ENCODE measurements at regions not wholly inside any gene's neighbourhood (a gene's known extent, or its start where the extent isn't known, plus 50 kb on each side); places are given as distances from the start of the nearest gene placed in this dataset.

DNA sequence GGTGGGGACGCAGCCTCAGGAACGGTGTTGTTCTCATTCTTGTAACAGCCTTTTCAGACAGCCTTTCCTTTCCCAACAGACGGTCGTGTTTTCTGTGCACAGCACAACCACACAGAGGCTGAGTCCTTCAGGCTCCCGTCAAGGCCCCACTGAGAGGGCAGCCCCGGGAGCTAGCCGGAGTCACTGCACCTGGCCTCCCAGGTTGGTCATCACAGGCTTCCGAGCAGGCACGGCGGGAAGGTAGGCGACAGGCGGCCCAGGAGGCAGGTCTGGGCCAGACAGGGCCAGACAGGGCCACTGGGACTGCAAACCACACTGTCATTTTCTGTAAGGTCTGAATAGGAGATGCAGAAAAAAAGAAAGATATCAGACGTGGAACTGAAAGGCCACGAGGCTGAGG, 570.8 kb downstream of the GALR1 start:
- no peak overlapping the region for H3K27ac ChIP-seq (ENCODE audit: low read depth, low read length)
- no peaks in the 10 kb centered on the region for H3K9me3 ChIP-seq (ENCODE audit: control insufficient read depth in 3 of 3, low read length in 3 of 3)
- no peak overlapping the region for H3K9ac ChIP-seq (ENCODE audit: low read depth in 1 of 3, low read length in 3 of 3)
- H3K4me3 ChIP-seq (ENCODE audit: low read length in 3 of 3): no peak overlapping the region
- H3K27me3 ChIP-seq (ENCODE audit: control insufficient read depth in 3 of 3, insufficient read depth in 3 of 3, low read length in 3 of 3): no peaks in the 10 kb centered on the region
- no peaks in the 10 kb centered on the region for H3K36me3 ChIP-seq (ENCODE audit: control insufficient read depth in 3 of 3, insufficient read depth in 3 of 3, low read length in 3 of 3)
- no peaks in the 10 kb centered on the region for H3K4me1 ChIP-seq (ENCODE audit: control insufficient read depth in 3 of 3, insufficient read depth in 3 of 3, low read length in 3 of 3)

DNA sequence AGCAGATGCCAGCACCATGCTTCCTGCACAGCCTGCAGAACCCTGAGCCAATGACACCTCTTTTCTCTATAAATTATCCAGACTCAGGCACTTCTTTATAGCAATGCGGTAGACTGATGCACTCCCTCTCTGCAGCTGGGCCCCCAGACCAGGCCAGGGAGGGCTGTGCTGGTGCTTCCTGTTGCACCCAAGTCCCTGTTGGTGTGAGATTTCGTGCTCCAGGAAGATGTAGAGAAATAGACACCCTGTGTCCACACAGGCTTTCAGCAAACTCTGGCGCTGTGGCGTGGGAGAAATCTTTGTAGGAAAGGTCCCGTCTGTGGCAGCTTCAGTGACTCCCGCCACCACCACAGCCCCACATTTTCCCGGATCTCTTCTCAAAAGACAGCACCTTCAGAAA, 572.2 kb downstream of the GALR1 start:
- Histone ChIP-seq H3K27me3 (ENCODE audit: control insufficient read depth in 3 of 3, insufficient read depth in 3 of 3, low read length in 3 of 3) (no peaks in the 10 kb centered on the region), H3K4me3 (ENCODE audit: low read length in 3 of 3) (no peak overlapping the region), H3K4me1 (ENCODE audit: control insufficient read depth in 3 of 3, insufficient read depth in 3 of 3, low read length in 3 of 3) (no peaks in the 10 kb centered on the region), H3K9me3 (ENCODE audit: control insufficient read depth in 3 of 3, low read length in 3 of 3) (peaks cover 0 to 2% (median 0%) of the 10 kb centered on the region in 3 donors), H3K9ac (ENCODE audit: low read depth in 1 of 3, low read length in 3 of 3) (no peak overlapping the region), H3K27ac (ENCODE audit: low read depth, low read length) (no peak overlapping the region), H3K36me3 (ENCODE audit: control insufficient read depth in 3 of 3, insufficient read depth in 3 of 3, low read length in 3 of 3) (no peaks in the 10 kb centered on the region)

DNA sequence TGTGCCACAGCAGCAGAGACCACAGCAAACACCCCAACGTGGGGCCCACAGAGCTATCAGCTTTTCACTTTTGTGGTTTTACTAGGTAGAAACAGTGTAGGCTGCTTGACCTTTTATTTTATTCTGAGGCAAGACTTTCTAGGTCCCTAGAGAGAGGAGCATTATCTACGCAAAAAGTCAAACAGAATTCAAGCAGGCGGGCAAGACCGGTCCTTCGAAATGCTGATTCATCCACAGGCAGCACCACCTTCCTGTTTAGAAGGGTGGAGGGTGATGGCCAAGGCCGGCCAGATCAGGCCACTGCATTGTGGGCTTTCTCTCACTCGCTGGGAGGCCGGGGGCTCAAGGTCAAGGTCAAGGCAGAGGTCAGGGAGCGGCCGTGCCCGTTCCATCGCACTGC, 573.0 kb downstream of the GALR1 start:
- H3K4me1 ChIP-seq (ENCODE audit: control insufficient read depth in 3 of 3, insufficient read depth in 3 of 3, low read length in 3 of 3): no peaks in the 10 kb centered on the region
- no peaks in the 10 kb centered on the region for H3K36me3 ChIP-seq (ENCODE audit: control insufficient read depth in 3 of 3, insufficient read depth in 3 of 3, low read length in 3 of 3)
- no peak overlapping the region for H3K9ac ChIP-seq (ENCODE audit: low read depth in 1 of 3, low read length in 3 of 3)
- H3K27ac ChIP-seq (ENCODE audit: low read depth, low read length): no peak overlapping the region
- H3K9me3 ChIP-seq (ENCODE audit: control insufficient read depth in 3 of 3, low read length in 3 of 3): peaks cover 0 to 2% (median 0%) of the 10 kb centered on the region in 3 donors
- H3K27me3 ChIP-seq (ENCODE audit: control insufficient read depth in 3 of 3, insufficient read depth in 3 of 3, low read length in 3 of 3): no peaks in the 10 kb centered on the region
- H3K4me3 ChIP-seq (ENCODE audit: low read length in 3 of 3): no peak overlapping the region

DNA sequence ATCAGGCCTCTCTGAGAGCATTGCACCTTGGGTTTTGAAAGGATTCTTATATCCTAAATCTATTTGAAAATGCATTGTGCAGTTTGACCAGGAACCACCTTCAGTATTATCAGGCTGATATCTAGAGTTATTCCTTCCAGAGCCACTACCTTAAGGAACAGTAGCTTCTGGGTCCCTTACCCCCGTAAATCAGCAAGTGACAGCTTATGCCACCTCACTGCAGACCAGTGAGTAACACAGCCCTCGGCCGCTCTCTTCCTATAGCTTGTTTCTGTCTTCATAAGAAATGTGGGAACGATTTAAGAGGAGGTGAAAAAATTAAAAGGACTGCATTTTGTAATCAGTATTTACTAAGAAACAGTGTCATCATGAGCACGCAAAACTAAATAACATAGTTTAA, 584.2 kb downstream of the GALR1 start:
- no peaks in the 10 kb centered on the region for H3K9me3 ChIP-seq (ENCODE audit: control insufficient read depth in 3 of 3, low read length in 3 of 3)
- no peak overlapping the region for H3K27ac ChIP-seq (ENCODE audit: low read depth, low read length)
- H3K4me3 ChIP-seq (ENCODE audit: low read length in 3 of 3): no peak overlapping the region
- no peak overlapping the region for H3K9ac ChIP-seq (ENCODE audit: low read depth in 1 of 3, low read length in 3 of 3)
- no peaks in the 10 kb centered on the region for H3K27me3 ChIP-seq (ENCODE audit: control insufficient read depth in 3 of 3, insufficient read depth in 3 of 3, low read length in 3 of 3)
- H3K36me3 ChIP-seq (ENCODE audit: control insufficient read depth in 3 of 3, insufficient read depth in 3 of 3, low read length in 3 of 3): no peaks in the 10 kb centered on the region
- no peaks in the 10 kb centered on the region for H3K4me1 ChIP-seq (ENCODE audit: control insufficient read depth in 3 of 3, insufficient read depth in 3 of 3, low read length in 3 of 3)

DNA sequence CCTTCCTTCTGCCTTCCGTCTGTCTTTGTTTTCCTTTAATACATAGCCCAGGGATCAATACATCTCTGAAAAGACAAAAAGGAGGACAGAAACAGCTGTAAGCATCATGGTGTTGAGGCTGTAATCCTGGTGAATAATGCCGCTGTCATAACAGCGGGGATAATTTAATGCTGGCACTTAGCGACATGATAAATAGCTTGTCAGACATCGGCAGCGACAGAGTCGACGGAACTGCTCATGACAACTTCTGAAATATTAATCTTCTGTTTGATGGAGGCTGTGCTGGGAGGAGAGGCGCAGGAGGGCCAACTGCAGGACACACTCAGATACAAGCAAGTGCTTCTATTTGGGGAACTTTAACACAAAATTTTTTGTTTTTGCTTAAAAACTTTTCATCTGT, 602.2 kb downstream of the GALR1 start:
- Histone ChIP-seq H3K27me3 (ENCODE audit: control insufficient read depth in 3 of 3, insufficient read depth in 3 of 3, low read length in 3 of 3) (no peaks in the 10 kb centered on the region), H3K9ac (ENCODE audit: low read depth in 1 of 3, low read length in 3 of 3) (no peak overlapping the region), H3K4me1 (ENCODE audit: control insufficient read depth in 3 of 3, insufficient read depth in 3 of 3, low read length in 3 of 3) (no peaks in the 10 kb centered on the region), H3K36me3 (ENCODE audit: control insufficient read depth in 3 of 3, insufficient read depth in 3 of 3, low read length in 3 of 3) (no peaks in the 10 kb centered on the region), H3K9me3 (ENCODE audit: control insufficient read depth in 3 of 3, low read length in 3 of 3) (no peaks in the 10 kb centered on the region), H3K4me3 (ENCODE audit: low read length in 3 of 3) (no peak overlapping the region), H3K27ac (ENCODE audit: low read depth, low read length) (no peak overlapping the region)

DNA sequence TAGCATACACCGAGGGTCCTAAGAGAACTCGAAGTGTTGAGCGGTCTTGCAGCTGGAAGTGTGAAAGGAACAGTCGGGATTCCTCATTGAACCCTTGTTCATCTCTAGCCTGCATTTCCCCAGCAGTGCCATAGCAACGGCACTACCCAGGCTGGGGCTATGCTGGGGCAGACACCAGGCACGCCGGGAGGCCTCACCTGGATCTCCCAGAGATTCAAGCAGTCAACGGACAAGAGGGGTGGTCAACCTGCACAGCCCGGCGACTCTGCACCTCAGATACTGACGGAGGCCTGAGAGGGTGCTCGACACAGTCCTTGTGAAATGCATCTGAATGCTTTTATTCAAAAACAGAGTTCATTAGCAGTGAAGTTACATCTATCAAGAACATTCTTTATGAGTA, 604.2 kb downstream of the GALR1 start:
- Histone ChIP-seq H3K4me3 (ENCODE audit: low read length in 3 of 3) (no peak overlapping the region), H3K9me3 (ENCODE audit: control insufficient read depth in 3 of 3, low read length in 3 of 3) (no peaks in the 10 kb centered on the region), H3K27ac (ENCODE audit: low read depth, low read length) (no peak overlapping the region), H3K9ac (ENCODE audit: low read depth in 1 of 3, low read length in 3 of 3) (no peak overlapping the region), H3K36me3 (ENCODE audit: control insufficient read depth in 3 of 3, insufficient read depth in 3 of 3, low read length in 3 of 3) (no peaks in the 10 kb centered on the region), H3K27me3 (ENCODE audit: control insufficient read depth in 3 of 3, insufficient read depth in 3 of 3, low read length in 3 of 3) (peaks cover 0 to 7% (median 0%) of the 10 kb centered on the region in 3 donors), H3K4me1 (ENCODE audit: control insufficient read depth in 3 of 3, insufficient read depth in 3 of 3, low read length in 3 of 3) (no peaks in the 10 kb centered on the region)

DNA sequence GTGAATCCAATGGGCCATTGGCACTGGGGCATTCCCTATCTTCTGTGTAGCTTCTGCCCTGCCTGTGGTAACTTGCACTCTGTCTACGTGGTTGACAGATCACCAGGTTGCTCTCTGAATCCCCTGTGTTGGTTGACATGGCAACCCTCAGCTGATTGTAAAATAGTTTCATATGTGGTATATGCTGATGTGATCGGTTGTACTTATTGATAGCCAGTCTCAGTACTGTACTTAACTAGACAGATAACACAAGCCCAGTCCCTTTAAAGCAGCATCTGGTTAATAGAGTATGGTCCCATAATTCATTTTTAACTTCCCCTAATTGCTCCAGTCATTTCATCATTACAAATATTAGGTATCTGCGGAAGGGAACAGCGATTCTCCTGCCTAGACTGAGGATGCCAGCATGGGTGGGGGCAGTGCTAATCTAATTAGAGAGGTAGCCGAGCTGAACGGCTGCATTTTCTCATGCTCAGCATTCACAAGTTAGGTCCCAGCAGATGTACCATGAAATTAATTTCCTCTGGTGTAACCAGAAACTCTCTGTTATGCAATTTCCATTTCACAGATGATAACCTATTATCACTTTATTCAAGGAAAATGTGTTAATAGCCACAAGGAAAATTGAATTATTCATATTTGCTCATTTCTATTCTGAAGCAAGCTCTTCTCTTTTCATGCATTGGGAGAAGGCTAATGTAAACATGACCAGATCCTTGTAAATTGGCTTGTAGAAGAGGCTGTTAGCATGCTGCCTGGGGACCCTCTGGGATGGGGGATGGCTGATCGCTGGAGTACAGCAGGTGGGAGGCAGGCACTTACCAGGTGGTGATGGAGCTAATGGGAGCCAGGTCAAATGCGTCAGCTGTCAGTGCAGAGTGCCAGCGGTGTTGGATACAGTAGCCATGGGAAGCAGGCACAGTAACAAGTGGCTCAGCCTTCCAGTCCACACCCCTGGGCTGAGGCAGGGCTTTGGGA, 608.3 kb downstream of the GALR1 start:
- Histone ChIP-seq H3K9ac (ENCODE audit: low read depth in 1 of 3, low read length in 3 of 3) (no peak overlapping the region), H3K4me3 (ENCODE audit: low read length in 3 of 3) (no peak overlapping the region), H3K4me1 (ENCODE audit: control insufficient read depth in 3 of 3, insufficient read depth in 3 of 3, low read length in 3 of 3) (no peaks in the 10 kb centered on the region), H3K27ac (ENCODE audit: low read depth, low read length) (no peak overlapping the region), H3K36me3 (ENCODE audit: control insufficient read depth in 3 of 3, insufficient read depth in 3 of 3, low read length in 3 of 3) (no peaks in the 10 kb centered on the region), H3K27me3 (ENCODE audit: control insufficient read depth in 3 of 3, insufficient read depth in 3 of 3, low read length in 3 of 3) (peaks cover 0 to 13% (median 0%) of the 10 kb centered on the region in 3 donors), H3K9me3 (ENCODE audit: control insufficient read depth in 3 of 3, low read length in 3 of 3) (no peaks in the 10 kb centered on the region)

DNA sequence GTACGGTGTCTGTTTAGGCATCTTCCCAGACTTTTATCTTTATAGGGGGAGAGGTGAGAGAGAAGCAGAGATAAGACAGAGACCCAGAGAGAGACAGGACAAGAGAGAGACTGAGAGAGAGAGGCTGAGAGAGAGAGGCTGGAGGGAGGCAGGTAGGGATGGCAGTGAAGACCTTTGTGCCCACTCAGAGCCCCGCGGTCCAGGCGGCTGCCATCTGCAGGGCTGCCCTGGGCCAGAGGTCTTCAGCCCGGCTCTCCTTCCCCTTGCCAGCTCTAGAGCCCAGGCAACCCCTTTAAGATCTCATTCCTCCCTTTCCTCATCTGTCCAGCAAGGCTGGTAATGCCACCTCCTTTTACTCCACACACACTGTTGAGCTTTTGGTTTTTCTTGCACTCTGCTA, 610.0 kb downstream of the GALR1 start:
- no peaks in the 10 kb centered on the region for H3K9me3 ChIP-seq (ENCODE audit: control insufficient read depth in 3 of 3, low read length in 3 of 3)

DNA sequence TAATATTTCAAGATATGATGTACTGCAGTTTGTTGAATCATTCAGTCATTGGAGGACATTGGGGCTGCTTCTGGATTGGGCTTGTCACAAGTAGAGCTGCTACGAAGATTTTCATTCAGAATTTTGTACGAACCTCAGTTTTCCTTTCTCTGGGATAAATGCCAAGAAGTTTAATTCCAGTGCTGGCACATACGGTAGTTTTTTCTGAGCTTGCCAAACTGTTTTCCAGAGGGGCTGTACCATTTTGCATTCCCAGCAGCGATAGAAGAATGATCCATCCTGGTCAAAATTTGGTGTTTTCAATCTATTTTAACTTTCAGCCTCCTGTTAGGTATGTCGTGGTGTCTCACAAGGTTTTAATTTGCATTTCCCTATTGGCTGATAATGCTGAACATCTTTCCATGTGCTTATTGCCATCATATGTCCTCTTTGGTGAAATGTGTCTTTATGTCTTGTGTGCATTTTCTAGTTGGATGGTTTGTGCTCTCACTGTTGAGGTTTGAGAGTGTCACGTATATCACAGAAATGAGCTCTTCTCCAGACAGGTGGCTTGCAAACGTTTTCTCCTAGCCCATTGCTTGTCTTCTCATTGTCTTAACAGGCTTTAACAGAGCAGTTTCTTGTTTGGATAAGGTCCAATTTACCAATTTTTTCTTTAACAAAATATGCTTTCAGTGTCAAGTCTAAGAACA, 612.6 kb downstream of the GALR1 start:
- Histone ChIP-seq H3K4me1 (ENCODE audit: control insufficient read depth in 3 of 3, insufficient read depth in 3 of 3, low read length in 3 of 3) (no peaks in the 10 kb centered on the region), H3K4me3 (ENCODE audit: low read length in 3 of 3) (no peak overlapping the region), H3K27me3 (ENCODE audit: control insufficient read depth in 3 of 3, insufficient read depth in 3 of 3, low read length in 3 of 3) (peaks cover 0 to 18% (median 0%) of the 10 kb centered on the region in 3 donors), H3K36me3 (ENCODE audit: control insufficient read depth in 3 of 3, insufficient read depth in 3 of 3, low read length in 3 of 3) (no peaks in the 10 kb centered on the region), H3K9ac (ENCODE audit: low read depth in 1 of 3, low read length in 3 of 3) (no peak overlapping the region), H3K27ac (ENCODE audit: low read depth, low read length) (no peak overlapping the region), H3K9me3 (ENCODE audit: control insufficient read depth in 3 of 3, low read length in 3 of 3) (no peaks in the 10 kb centered on the region)

More for the DNA sequence above, 610.0 kb downstream of the GALR1 start:
- no peaks in the 10 kb centered on the region for H3K4me1 ChIP-seq (ENCODE audit: control insufficient read depth in 3 of 3, insufficient read depth in 3 of 3, low read length in 3 of 3)
- H3K4me3 ChIP-seq (ENCODE audit: low read length in 3 of 3): no peak overlapping the region
- no peaks in the 10 kb centered on the region for H3K36me3 ChIP-seq (ENCODE audit: control insufficient read depth in 3 of 3, insufficient read depth in 3 of 3, low read length in 3 of 3)
- no peak overlapping the region for H3K27ac ChIP-seq (ENCODE audit: low read depth, low read length)
- peaks cover 0 to 13% (median 0%) of the 10 kb centered on the region in 3 donors for H3K27me3 ChIP-seq (ENCODE audit: control insufficient read depth in 3 of 3, insufficient read depth in 3 of 3, low read length in 3 of 3)
- no peak overlapping the region for H3K9ac ChIP-seq (ENCODE audit: low read depth in 1 of 3, low read length in 3 of 3)

DNA sequence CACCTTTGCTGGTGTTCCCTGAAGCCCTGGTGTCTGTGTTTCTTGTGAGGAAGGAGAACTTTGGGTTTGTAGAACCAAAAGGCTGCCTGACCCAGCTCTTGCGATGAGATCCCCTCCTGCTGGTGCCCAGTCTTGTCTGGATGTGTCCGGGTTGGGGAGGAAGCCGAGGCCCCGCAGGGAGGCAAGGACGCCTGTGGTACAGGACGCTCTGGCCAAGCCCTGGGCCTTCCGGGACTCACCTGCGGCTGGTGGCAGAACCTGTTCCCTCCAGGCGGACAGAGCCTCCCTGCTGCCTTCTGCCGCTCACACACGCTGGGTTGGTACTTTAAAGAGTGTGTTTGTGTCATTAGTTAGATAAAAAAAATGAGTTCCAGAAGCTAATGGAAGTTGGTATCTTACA, 616.2 kb downstream of the GALR1 start:
- no peaks in the 10 kb centered on the region for H3K9me3 ChIP-seq (ENCODE audit: control insufficient read depth in 3 of 3, low read length in 3 of 3)
- H3K9ac ChIP-seq (ENCODE audit: low read depth in 1 of 3, low read length in 3 of 3): no peak overlapping the region
- no peaks in the 10 kb centered on the region for H3K36me3 ChIP-seq (ENCODE audit: control insufficient read depth in 3 of 3, insufficient read depth in 3 of 3, low read length in 3 of 3)
- peaks cover 0 to 11% (median 0%) of the 10 kb centered on the region in 3 donors for H3K27me3 ChIP-seq (ENCODE audit: control insufficient read depth in 3 of 3, insufficient read depth in 3 of 3, low read length in 3 of 3)
- H3K4me1 ChIP-seq (ENCODE audit: control insufficient read depth in 3 of 3, insufficient read depth in 3 of 3, low read length in 3 of 3): peaks cover 0 to 1% (median 0%) of the 10 kb centered on the region in 3 donors
- no peak overlapping the region for H3K4me3 ChIP-seq (ENCODE audit: low read length in 3 of 3)
- H3K27ac ChIP-seq (ENCODE audit: low read depth, low read length): no peak overlapping the region
